HL-60 (cell line): ENCODE measurements at regions not wholly inside any gene's neighbourhood (a gene's known extent, or its start where the extent isn't known, plus 50 kb on each side); places are given as distances from the start of the nearest gene placed in this dataset.

Experiments used
- DNase-seq, 2 experiments: peaks; one replicate each; pipeline ENCODE4 v3.0.0-alpha.2; 2010 to 2020; ENCODE audit warnings: low read depth in 1 of 2, low spot score in 1 of 2
- H3K27ac ChIP-seq: fragments of 250-450 bp; sonication (Bioruptor Pico); replicated peaks from 2 replicates; pipeline ENCODE4 v1.5.1; 2020; ENCODE audit warnings: mild to moderate bottlenecking, moderate library complexity
- H3K27me3 ChIP-seq: fragments of 250-450 bp; sonication (Bioruptor Pico); 2 replicates; pipeline ENCODE4 v1.5.1; 2021; ENCODE audit warnings: mild to moderate bottlenecking, moderate library complexity; ENCODE audit not compliant: insufficient read depth, poor library complexity, severe bottlenecking
- H3K4me3 ChIP-seq: replicated peaks from 2 replicates; pipeline ENCODE4 v1.5.1; 2011; ENCODE audit warnings: mild to moderate bottlenecking, control low read depth, low read length; ENCODE audit not compliant: insufficient read depth
- CTCF ChIP-seq: IDR thresholded peaks from one replicate; pipeline ENCODE4 v1.5.1; 2011; ENCODE audit warnings: low read length, control low read depth, inconsistent platforms; ENCODE audit not compliant: insufficient read depth
- GABPA ChIP-seq: IDR thresholded peaks from 2 replicates; pipeline ENCODE4 v1.6.1; 2012; ENCODE audit warnings: low read depth
- POLR2AphosphoS5 ChIP-seq: IDR thresholded peaks from 2 replicates; pipeline ENCODE4 v1.6.1; 2012; ENCODE audit warnings: low read depth
- REST ChIP-seq: IDR thresholded peaks from 2 replicates; pipeline ENCODE4 v1.6.1; 2012; ENCODE audit warnings: low read depth; ENCODE audit not compliant: insufficient replicate concordance
- SPI1 ChIP-seq: IDR thresholded peaks from 2 replicates; pipeline ENCODE4 v1.6.1; 2012; ENCODE audit warnings: low read depth, mild to moderate bottlenecking, borderline replicate concordance

GRCh38 chr16:87050142-87050541 is 267.1 kb downstream of the C16orf95 start:
- H3K27ac ChIP-seq: no peak overlapping the region
- TF ChIP-seq GABPA: no peak
- TF ChIP-seq POLR2AphosphoS5: no peak
- TF ChIP-seq SPI1: no peak
- TF ChIP-seq CTCF: no peak
- TF ChIP-seq REST: no peak
- H3K27me3 ChIP-seq: no peaks in the 10 kb centered on the region
- no peak for DNase-seq
- H3K4me3 ChIP-seq: no peak overlapping the region

- Histone ChIP-seq H3K4me3 (no peak overlapping the region), H3K27me3 (no peaks in the 10 kb centered on the region), H3K27ac (no peak overlapping the region)
- DNase-seq: no peak
- TF ChIP-seq REST (no peak), CTCF (no peak), GABPA (no peak), POLR2AphosphoS5 (no peak)
These were observed 265.5 kb downstream of the C16orf95 start for GRCh38 chr16:87051526-87052320.

- no peak for DNase-seq
- H3K27me3 ChIP-seq: no peaks in the 10 kb centered on the region
- TF ChIP-seq SPI1 (no peak), REST (no peak), CTCF (no peak), POLR2AphosphoS5 (no peak), GABPA (no peak)
- H3K27ac ChIP-seq: no peak overlapping the region
- H3K4me3 ChIP-seq: no peak overlapping the region
These were observed 264.7 kb downstream of the C16orf95 start for GRCh38 chr16:87052506-87052905.
